Adrenal gland (tissue), 5 donors: ENCODE measurements at regions not wholly inside any gene's neighbourhood (a gene's known extent, or its start where the extent isn't known, plus 50 kb on each side); places are given as distances from the start of the nearest gene placed in this dataset.

ENCODE experiments used
- CTCF ChIP-seq, 6 experiments: fragments of 450-650 bp in 4 of 6; fragments of 200-600 bp in 2 of 6; sonication (generic) in 1 of 6; IDR thresholded peaks; 1 replicate in 5 of 6; 2 replicates in 1 of 6; pipeline versions ENCODE4 v1.5.1 to v1.8.0; 2016 to 2021; ENCODE audit warnings: antibody characterized with exemption in 6 of 6, mild to moderate bottlenecking in 2 of 6, moderate library complexity in 1 of 6
- POLR2A ChIP-seq, 2 donors: fragments of 450-650 bp; IDR thresholded peaks; one replicate each; pipeline ENCODE4 v1.6.1; 2017; ENCODE audit warnings: antibody characterized with exemption in 2 of 2, mild to moderate bottlenecking in 2 of 2, moderate library complexity in 1 of 2
- donor health status: DM: no; HTN: no; CAD: no.

- TF ChIP-seq CTCF (IDR thresholded peaks at IDR 0.05) = no peak
- TF ChIP-seq POLR2A (IDR thresholded peaks at IDR 0.05) = no peak
Measured at GRCh38 chr1:103937763-103938357, 188.2 kb downstream of the AMY1C start.
